Astrocyte (in vitro differentiated cells and primary cell): ENCODE measurements at regions not wholly inside any gene's neighbourhood (a gene's known extent, or its start where the extent isn't known, plus 50 kb on each side); places are given as distances from the start of the nearest gene placed in this dataset.

Source experiments
- EZH2 ChIP-seq: IDR thresholded peaks from 2 replicates; pipeline ENCODE4 v1.6.1; 2012; ENCODE audit warnings: mild to moderate bottlenecking, low read length, inconsistent platforms; ENCODE audit not compliant: insufficient read depth
- TF ChIP-seq, protein P1 (sequence below): IDR thresholded peaks from 2 replicates; pipeline ENCODE4 v1.5.1; 2011; ENCODE audit warnings: low read depth, mild to moderate bottlenecking, inconsistent platforms, low read length, moderate library complexity; ENCODE audit not compliant: insufficient read depth

DNA sequence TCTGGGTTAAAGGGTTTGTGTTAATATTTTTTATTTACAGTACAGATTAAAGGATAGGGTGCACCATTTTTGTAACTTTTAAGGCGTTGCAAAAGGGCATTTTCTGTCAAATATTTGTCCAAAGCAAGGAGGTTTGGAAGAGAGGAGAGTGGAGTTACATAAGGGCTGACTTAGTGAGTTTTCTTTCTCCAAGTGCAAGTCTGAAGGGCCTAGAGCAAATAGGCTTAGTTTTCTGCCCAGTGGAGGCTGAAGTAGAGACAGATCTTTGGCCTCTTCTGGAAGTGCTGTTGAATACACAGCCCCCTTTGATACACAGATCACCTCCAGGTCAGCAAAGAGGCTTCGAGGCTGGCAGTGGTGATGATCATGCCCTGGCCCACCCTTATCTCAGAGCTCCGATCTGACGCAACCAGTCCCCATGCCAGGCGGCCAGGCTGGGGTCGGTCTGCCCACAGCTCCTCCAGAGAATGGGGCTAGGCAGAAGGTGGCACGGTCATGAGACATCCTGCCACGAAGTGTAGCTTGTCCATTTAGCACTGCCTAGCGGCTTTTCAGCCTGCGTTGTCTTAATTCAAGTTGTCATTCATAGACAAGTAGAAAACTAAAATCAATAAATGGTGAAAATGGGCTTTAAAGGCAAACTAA lies 79.5 kb upstream of the IRX3 start:
- TF ChIP-seq, protein P1, sequence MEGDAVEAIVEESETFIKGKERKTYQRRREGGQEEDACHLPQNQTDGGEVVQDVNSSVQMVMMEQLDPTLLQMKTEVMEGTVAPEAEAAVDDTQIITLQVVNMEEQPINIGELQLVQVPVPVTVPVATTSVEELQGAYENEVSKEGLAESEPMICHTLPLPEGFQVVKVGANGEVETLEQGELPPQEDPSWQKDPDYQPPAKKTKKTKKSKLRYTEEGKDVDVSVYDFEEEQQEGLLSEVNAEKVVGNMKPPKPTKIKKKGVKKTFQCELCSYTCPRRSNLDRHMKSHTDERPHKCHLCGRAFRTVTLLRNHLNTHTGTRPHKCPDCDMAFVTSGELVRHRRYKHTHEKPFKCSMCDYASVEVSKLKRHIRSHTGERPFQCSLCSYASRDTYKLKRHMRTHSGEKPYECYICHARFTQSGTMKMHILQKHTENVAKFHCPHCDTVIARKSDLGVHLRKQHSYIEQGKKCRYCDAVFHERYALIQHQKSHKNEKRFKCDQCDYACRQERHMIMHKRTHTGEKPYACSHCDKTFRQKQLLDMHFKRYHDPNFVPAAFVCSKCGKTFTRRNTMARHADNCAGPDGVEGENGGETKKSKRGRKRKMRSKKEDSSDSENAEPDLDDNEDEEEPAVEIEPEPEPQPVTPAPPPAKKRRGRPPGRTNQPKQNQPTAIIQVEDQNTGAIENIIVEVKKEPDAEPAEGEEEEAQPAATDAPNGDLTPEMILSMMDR, result no peak
- no peak for TF ChIP-seq EZH2
